AG08395 (cell line): ENCODE measurements at regions not wholly inside any gene's neighbourhood (a gene's known extent, or its start where the extent isn't known, plus 50 kb on each side); places are given as distances from the start of the nearest gene placed in this dataset.
"Not testable (repeated sequence)": the region's sequence is repeated elsewhere in the genome, so short reads cannot be mapped to it uniquely, and the experiment has no call there.

Source experiments
- DNase-seq: peaks from one replicate; pipeline ENCODE4 v3.0.0; 2012; ENCODE audit warnings: mixed read lengths, low spot score

DNA sequence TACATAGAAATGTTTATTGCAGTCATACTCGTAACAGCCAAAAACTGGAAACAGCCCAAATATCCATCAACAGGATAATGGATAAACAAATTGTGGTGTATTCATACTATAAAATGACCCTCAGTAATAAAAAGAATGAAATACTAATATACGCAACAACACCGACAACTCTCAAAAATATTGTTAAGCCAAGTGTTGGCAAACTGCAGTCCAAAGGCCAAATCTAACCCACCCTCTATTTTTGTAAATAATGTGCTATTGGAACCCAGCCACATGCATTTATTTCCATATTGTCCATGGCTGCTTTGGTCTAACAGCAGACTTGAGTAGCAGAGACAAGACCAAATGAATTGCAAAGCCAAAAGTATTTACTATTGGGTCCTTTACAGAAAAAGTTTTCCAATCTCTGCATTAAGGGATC lies 151.0 kb downstream of the MREG start:
- no peak for DNase-seq

DNA sequence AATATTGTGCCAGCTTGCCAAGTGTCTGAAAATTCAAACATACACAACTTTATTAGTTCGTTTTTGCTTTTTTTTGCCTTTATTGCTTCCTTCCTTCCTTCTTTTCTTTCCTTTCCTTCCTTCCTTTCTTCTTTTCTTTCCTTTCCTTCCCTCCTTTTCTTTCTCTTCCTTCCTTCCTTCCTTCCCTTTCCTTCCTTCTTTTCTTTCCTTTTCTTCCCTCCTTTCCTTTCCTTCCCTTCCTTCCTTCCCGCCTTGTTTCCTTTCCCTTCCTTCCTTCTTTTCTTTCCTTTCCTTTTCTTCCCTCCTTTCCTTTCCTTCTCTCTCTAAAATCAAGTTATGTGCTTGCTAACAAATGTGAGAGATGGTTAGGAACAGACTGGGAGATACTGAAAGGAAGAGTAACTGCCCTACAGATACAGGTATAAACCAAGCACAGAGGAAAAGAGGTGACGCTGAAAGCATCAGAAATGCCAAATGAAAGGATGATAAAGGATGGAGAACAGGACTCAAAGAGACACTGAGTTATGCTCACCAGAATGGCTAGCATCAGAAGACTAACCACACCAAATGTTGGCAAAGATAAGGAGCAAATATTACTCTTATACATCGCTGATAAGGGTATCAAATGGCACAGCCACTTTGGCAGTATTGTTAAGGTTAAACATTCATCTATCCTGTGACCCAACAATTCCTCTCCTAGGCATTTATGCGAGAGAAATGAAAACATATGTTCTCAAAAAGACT lies 151.6 kb downstream of the MREG start:
- no peak for DNase-seq

DNA sequence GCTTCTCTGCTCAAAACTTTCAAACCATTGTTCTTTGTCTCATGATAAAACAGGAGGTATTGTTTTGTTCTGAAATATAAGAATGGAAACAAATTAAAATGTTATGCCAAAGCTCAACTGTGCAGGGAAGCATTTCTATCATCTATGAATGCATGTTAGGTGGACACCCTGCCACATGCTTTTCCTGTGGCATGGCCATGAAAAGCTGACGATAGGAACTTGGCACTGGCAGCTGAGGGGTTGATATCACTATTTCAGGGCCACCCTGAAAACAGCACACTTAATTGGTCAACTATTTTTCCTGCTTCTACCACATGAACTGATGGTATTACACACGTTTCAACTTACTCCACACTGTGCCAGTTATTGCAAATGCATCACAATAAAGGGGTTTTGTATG lies 157.3 kb downstream of the MREG start:
- no peak for DNase-seq

DNA sequence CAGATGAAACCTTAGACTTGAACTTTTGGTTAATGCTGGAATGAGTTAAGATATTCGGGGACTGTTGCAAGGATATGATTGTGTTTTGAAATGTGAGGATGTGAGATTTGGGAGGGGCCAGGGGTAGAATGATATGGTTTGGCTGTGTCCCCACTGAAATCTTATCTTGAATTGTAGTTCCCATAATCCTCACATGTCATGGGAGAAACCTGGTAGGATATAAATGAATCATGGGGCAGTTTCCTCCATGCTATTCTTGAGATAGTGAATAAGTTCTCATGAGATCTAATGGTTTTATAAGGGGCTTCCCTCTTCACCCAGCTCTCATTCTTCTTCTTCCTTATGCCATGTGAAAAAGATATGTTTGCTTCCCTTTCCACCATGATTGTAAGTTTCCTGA lies 158.0 kb downstream of the MREG start:
- not testable (repeated sequence) for DNase-seq

DNA sequence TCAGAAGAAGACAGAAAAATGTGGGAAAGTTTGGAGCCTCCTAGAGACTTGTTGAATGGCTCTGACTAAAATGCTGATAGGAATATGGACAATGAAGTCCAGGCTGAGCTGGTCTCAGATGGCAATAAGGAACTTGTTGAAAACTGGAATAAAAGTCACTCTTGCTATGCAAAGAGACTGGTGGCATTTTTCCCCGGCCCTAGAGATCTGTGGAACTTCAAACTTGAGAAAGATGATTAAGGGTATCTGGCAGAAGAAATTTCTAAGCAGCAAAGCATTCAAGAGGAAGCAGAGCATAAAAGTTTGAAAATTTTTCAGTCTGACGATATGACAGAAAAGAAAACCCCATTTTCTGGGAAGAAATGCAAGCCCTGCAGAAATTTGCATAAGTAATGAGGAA lies 159.3 kb downstream of the MREG start:
- no peak for DNase-seq

DNA sequence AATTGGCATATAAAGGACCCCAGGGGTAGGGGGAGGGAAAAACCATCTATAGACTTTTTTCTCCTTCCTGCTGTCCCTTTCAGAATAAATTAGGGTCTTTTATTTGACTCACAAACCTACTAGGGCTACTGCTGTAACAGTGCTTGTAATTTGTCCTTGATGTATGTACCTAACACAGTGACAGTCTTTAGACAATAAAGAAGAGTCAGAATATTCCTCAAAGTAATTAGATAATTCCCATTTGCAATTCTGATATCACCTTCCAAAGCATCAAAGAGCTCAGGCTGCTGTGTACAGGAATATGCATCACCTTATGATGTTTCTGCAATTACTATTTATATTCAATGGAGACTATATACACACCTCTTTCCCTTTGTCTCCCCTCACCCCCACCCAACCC lies 161.7 kb downstream of the MREG start:
- DNase-seq, result no peak

DNA sequence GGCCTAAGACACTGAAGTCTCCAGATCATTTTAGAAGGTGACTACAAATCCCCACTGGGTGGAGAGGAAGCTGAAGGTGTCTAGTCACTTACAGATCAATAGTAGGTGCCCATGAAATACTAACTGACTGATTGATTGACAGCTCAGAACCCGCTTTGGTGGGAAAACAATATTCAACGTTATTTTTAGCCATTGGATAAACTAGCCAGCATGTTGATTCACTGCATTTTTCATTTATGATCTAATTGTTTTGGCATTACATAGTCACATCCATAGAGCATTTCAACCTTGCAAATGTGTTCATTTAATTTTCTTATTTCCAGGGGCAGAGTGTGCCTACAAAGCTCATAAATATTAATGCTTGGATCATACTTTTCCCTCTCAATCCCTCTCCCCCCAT lies 162.3 kb downstream of the MREG start:
- DNase-seq, result peak; percentile 63

DNA sequence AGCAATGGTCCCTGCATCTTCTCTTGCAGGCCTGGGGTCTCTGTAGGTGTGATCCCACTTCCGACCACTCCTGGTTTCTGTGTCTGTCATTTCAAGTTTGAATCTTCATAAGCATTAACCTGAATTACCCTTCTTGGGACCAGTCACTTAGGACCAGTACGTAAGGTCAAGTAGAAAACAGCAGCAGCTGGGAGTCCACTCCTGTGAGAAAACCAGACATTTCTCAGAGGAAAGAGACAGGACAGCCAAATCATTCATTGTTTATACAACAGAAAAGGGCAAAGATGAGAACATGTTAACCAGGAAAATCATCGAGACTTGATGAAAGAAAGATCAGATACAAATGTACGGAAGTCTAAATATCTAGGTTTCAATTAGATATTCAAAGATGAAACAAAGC lies 163.0 kb downstream of the MREG start:
- DNase-seq, result no peak

DNA sequence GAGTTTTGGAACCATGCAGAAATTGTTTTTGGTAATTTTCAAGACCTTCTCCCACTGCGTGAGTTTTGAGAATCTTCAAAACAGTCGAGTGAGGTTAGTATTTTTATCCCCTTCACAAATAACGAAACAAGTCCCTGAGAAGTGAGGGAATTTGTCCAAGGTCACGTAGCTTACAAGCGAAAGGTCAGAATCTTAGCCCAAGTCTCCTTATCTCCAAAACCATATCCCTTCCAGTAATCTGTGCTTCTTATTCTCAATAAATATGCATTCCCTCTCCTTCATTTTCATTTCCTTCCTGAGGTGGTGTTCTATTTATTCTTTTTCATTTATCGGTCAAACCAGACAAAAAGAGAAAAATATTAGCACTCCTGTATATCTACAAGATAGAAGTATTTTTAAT lies 163.6 kb downstream of the MREG start:
- no peak for DNase-seq

DNA sequence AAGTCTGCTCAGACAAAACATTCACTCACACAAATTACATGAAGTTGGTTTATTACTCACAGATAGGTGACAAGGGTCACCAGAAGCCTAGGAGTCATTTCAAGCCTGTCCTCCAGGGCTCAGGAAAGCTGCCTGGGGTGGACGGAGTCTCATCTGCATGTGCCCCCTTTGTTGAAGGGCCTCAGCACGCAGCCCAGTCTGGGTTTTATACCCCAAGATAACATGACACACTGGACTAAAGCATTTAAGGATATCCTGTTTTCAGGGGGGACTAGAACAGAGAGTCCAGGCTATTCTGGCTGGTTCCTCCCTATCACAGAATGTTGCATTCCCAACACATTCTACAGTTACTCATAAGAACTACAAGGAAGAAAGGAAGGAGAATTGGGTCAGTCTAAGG lies 164.7 kb downstream of the MREG start:
- DNase-seq, result no peak

DNA sequence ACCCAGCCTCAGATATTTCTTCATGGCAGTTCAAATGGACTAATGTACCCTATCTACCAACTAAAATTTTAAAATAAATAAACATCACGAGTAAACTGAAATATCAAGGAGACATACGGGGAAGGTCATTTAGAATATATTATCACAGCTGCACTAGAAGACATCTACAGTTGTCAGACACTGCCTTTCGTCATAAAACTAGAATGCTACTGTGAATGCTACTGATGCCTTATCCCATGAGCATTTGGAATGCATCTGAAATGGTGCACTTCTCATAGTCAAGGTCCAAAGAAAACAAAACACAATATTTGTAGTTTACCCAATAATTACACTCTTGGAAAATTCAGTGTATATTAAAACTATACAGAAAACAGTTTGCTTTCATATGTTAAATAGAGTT lies 165.2 kb downstream of the MREG start:
- no peak for DNase-seq

DNA sequence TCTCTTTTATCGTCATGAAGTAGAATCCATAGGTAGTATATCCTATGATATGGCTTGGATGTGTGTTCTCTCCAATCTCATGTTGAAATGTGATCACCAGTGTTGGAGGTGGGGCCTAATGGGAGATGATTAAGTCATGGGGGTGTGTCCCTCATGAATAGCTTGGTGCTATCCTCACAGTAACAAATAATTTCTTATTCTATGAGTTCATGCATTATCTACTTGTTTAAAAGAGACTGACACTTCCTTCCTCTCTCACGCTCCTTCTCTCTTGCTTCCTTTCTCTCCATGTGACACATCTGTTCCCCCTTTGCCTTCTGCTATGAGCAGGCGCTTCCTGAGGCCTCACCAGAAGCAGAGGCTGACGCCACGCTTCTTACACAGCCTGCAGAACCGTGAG lies 165.6 kb downstream of the MREG start:
- DNase-seq, result no peak

DNA sequence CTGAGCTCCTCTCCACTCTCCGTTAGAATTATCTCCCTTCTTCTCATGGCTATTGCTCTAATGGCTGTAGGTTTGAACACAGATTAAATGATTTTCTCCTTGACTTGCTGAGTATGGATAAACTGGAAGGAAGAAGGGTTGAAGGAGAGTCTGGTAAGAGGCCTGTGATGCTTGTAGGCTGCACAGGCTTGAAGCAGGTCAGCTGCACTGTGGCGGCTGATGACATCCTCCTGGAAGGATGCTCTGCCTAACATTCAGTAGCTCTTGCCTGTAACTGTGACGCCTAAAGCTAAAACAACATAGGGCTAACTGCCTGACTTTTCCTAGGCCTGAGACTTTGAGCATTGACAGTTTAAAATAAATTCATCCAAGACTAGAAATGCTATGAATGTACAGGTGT lies 166.3 kb downstream of the MREG start:
- DNase-seq, result no peak

DNA sequence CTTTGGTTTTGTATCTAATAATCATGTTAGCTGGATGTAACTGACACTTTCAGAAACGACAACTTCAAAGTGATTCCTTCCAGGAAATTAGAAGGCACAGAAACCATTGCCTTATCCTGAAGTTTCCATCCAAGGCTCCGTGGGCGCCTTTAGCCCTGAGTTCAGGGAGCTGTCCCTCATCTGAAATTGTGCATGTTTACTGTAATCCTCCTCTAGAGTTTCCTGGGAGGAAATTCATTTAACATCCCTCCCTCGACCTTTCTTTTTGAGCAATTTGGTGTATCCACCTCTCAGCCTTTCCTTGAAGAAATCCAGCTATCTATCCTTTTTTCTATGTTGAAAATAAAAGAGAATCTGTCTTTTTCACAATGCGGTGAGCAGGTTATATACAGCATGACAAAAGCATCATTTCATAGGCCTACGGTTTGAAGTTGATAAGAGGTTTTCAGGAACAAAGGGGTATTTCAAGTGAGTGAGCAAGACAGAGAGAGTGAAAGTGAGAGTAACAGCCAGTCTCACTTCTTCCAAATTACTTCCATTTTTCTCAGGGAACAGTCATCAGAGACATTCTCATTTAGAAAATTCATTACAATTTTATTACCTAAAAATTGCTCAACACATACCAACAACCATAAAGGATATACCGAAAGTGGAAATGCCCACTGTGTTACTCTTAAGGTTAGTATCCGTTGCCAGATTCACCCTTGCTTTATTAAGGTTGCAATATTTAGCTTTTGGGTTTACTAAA lies 167.3 kb downstream of the MREG start:
- DNase-seq, result no peak

DNA sequence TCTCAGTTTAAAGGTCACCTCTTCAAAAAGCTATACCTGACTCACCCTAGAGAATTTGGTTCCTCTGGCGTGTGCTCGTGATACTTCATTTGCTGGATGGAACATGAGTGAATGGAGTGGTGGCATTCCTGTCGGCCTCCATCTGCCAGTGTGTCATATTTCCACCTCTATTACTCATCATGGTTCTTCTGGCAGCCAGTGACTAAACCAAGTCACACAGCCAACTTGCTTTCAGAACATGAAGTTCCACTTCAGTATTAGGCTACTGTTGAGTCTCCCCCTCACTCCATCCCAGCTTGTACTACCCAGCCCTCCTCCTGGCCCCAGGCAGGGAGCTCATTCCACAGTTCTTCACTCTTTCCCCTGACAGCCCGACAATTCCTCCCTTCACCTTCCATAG lies 169.8 kb downstream of the MREG start:
- peak; percentile 88 for DNase-seq

DNA sequence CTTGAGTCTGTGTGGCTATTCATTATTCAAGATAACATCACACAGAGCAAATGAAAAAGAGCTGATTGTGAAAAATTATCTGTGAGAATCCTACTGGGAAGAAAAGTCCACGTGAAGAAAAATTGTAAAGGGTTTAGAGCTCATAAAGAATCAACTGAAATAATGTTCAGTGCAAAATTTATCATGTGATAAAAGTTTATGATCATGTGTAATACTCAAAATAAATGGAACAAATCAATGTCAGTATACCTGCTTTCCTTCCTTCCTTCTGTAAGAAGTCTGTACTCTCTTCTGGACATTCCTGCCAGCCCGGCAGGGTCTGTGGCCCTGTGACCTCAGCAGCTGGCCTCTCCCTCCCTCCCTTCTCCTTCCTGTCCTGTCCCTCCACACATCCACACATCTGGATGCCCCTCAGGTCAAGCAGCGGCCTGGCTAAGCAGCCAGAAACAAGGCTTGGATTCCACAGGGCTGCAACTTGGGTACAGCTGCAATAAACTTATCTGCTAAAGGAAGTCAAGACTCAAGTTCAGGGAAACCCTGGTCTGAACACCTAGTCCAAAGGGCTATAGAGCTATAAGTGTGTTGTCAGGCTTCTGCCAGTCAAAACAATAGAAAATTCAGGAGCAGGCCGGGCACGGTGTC lies 172.1 kb downstream of the MREG start:
- no peak for DNase-seq

DNA sequence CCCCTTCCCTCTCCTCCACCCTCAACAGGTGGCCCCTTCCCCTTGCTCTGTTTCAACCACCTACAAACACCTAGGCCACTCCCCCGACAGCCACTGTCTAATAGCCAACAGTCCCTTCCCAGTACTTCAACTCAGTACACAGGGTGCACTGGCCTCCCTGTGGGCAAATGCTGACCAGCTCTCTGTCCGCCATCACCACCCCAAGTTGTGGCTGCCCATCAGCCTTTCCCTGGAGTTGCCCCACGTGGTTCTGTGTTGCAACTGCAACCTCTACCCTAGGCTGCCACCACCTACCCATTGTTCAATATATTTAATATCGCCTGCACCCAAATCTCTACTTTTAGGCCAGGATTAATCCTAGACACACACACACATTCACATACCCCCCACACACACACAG lies 173.5 kb downstream of the MREG start:
- no peak for DNase-seq

DNA sequence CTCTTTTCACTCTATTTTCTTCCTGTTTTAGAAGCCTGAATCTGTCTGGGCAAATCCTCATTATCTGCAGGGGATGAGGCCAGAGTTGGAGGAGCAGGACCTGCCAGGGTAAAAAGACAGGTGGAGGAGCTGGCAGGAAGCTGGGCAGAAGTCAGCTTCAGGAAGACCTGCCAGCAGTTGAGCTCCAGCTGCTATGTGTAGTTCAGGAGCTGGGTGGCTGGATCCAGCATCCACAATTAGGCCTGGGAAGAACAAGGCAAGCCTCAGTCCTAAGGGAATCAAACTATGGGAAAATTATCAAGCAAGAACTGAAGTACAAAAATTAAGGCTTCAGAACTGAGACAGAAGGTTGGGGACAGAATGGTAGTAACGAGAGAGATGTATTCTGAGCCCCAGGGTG lies 174.0 kb downstream of the MREG start:
- DNase-seq, result no peak

DNA sequence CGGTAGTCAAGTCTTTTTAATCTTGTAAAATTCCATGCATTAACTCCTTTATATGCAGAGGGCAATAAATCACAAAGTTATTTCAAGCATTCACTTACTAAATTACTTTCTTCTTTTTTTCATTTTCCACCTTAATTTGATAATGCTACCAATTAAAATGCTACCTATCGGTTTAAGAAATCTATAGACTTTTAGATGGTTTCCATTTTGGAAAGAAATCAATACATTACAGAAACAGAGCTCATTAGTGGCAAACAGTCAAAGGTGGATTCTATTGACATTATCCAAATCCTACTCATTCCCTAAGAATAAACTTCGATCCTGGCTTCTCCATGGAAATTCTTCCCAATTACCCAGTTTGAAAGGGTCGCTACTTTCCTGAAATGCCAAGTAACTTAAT lies 176.5 kb downstream of the MREG start:
- no peak for DNase-seq

DNA sequence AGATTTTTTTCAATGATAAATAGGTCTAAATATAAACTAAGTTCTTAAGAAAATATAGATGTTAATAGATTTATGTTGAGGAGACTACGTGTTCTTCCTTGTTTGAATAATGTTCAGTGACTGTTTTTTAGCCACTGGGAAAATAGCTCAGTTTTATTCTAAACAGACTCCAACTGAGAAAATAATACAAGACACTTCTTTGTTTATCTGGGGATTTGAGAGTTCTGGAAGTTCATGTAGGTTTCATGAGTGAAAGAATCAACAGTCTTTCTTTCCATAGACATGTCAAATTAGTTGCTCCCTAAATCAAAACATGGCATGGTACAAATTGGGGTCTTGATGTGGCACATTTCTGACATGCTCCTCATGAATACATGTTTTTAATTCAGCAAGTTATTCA lies 177.7 kb downstream of the MREG start:
- DNase-seq, result no peak

DNA sequence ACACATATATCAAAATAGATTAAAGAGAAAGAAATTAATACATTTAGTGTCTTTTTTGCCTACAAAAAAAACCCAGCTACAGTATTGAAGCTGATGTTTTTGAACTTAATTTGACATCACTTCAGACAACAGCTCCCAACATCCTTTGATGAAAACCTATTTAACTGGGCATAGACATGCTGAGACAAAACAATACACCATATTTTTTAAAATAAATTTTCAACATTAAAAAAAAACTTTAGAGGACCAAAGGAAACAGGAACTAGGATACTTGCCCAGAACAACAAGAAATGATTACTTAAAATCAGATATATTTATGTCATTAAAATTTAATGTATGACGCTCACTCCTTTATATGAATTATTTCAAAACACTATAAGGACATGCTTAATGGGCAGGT lies 178.1 kb downstream of the MREG start:
- DNase-seq, result no peak

DNA sequence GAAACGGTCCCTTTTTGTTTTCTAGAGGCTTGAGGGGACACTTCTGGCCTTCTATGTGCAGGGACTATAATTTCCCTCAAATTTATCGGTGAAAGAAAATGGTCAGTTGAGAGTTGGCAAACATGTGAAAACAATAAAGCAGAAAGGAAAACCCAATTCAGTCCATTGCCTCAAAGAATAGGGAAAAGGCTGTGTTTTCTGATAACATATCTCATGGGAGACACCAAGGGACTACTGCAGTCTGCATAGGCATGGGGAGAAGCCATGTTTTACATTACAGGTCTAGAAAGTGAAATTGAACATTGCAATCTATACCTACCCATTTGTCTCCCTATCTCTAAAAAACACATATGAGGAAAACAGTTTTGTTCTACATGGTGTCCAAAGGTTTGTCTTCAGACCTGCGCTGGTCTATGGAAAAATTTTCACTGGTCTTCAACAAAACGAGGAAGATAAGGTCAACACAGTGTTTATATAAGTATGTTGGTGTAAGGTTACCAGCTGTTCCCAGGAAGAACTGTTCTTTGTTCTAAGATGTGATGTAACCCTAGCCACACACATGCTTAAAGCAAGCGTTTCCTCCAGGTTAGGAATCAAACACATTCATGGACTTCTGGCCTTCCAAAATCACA lies 179.7 kb downstream of the MREG start:
- DNase-seq, result no peak

DNA sequence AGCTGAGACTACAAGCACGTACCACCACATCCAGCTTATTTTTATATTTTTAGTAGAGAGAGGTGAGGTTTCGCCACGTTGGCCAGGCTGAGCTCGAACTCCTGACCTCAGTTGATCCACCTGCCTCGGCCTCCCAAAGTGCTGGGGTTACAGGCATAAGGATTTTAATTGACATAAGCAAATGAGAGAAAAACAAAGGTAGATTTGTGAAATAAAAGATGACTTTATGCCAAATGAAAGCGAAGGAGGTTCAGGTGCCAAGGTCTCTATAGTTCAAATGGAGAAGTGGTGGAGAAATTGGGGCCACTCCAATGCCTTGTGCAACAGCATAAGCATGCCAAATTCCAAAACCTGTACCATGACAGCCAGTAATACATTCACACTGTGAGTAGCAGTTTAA lies 180.6 kb downstream of the MREG start:
- no peak for DNase-seq
